NAMALWA (cell line): ENCODE measurements at regions not wholly inside any gene's neighbourhood (a gene's known extent, or its start where the extent isn't known, plus 50 kb on each side); places are given as distances from the start of the nearest gene placed in this dataset.
"Not testable (repeated sequence)": the region's sequence is repeated elsewhere in the genome, so short reads cannot be mapped to it uniquely, and the experiment has no call there.

Experiments used
- DNase-seq: peaks from one replicate; pipeline ENCODE4 v3.0.0-alpha.2; 2015; ENCODE audit warnings: low spot score

DNA sequence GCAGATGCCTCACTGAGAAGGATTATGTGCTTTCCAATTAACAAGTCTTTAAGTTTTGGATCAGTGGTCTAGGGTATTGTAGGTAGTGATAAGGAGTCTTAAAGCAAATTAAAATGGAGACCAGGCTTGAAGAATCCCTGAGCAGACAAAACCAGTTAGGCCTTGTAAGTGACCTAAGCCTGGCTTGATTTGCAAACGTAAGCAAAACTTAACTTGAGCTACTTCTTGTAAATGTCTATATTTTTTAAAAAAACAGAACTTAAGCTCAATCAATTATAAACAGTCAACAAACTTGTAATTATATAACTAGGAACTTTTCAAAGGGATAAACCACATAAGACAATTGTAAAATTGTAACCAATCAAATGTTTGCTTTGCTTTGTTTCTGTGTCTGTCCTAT, 72.7 kb upstream of the NALF2 start:
- no peak for DNase-seq

GRCh38 chrX:69430785-69431184, 73.3 kb upstream of the NALF2 start:
- DNase-seq = no peak

DNA sequence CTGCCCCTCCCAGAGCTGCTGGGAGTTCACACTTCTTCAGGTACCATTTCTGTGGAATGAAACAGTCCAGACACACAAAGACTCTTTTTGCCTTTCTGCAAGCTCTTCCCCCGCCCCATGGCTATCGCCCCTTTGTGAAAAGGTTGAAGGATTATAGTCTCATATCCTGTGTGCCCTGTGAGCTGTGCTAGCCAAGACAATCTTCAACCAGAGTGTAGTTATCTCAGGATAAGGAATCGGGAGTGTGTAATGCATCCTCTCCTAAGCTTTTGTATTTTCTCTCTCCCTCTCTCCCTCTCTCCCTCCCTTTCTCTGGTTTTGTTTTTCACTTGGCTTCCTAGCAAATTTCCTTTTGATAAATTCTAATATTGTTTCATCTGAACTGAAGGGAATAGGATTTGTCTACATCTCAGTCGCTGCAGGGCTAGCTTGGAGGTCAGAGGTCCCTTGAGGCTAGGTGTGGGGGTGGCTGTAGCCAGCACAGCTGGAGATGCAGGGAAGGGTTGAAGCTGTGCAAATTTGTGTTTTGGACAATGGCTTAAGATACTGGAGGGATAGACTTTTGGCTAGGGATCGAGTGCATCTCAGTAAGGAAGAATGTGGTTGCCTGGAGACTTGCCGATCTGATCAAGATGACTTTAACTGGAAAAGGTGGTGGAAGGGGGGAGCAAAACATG, 74.6 kb upstream of the NALF2 start:
- DNase-seq = no peak

GRCh38 chrX:69428216-69428615, 75.9 kb upstream of the NALF2 start:
- DNase-seq = no peak

DNA sequence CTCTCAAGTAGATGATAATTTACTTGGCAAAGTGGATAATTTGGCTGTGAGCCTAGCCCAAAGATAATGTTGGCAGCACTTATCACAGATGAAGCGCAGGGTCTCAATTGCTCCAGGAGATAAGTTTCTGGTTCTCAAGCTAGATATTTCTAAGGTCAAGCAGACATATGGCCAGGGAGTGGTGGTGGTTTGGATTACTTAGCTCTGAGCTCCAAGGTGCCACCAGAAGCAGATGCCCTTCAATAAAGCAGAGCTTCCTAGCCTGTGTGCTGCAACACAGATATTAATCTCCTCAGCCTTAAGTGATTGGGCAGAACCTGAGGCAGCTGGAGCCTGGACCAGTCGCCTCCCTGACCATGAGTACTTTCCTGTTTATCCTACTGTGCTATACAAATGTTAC, 79.2 kb upstream of the NALF2 start:
- no peak for DNase-seq

DNA sequence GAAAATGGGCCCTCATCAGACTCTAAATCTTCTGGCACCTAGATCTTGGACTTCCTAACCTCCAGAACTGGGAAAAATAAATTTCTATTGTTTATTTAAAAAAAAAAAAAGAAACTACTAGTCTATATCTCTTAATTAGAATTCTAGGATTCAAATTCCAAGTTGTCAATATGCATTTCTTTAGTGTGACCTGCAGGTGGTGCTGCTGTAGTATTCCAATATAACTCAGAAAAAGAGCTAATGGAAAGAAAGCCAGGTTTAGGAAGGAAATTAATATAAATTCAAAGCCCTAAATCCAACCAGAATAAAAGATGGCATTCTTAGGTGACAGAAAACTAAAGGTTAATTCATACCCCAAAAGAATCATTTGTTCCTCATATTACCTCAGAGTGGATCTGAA, 80.0 kb upstream of the NALF2 start:
- DNase-seq = peak; percentile 6

DNA sequence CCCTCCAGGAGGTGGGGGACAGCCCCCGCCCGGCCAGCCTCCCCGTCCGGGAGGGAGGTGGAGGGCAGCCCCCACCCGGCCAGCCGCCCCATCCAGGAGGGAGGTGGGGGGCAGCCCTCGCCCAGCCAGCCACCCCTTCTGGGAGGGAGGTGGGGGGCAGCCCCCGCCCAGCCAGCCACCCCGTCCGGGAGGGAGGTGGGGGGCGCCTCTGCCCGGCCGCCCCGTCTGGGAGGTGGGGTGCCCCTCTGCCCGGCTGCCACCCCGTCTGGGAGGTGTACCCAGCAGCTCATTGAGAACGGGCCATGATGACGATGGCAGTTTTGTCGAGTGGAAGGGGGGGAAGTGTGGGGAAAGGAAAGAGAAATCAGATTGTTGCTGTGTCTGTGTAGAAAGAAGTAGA, 81.9 kb upstream of the NALF2 start:
- DNase-seq = not testable (repeated sequence)

GRCh38 chrX:69415698-69416097, 88.4 kb upstream of the NALF2 start:
- DNase-seq = no peak

DNA sequence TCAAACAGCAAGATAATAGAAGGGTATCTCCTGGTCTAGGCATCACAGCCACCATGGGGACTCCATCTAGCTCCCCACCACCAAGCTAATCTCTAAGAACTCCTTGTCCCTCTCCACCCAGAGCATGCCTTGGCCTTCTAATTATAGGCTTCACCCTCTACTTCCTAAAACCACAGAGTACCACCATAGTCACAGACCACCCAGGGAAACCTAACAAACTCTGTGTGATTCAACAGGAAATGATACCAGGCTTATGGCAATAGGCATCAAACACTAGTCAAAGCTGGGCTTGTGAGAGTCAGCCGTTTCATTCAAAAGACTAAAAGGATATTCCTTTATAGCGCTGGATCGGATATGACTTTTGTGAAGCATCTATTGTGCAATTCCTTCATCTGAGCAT, 91.5 kb upstream of the NALF2 start:
- no peak for DNase-seq

DNA sequence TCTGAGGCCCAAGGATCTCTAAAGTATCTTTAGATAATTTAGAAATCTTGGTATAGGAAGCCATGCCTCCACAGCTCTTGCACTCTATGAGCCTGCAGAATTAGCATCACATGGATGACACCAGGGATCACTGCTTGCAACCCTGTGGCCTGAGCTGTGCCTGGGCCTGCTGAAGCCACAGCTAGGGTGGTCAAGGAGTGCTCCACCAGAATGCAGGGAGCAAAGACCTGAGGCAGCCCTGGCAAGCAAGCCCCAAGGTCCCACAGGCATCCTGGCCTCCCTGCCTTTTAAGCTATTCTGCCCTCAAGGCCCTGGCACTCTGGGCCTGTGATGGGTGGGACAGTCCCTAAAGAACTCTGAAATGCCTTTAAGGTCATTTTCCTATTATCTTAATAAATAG, 105.2 kb upstream of the NALF2 start:
- no peak for DNase-seq

DNA sequence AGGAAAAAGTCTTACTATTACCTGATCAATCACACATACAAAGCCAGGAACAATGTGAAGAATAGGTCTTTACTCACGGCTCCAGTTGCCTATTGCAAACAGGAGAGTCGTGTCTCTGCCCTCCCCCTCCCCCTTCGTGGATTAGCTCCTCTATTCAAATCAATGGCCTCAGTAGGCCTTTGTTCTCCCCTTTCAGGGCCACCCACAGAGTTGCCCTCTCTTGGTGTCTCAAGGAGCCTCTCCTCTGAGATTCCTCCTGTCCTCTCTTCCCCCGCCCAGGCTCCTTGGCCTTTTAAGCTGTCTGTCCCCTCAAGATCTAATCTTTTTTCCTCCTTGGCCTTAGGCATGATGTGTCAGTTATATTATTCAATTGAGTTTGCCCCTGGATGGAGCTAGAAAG, 107.2 kb upstream of the NALF2 start:
- DNase-seq = no peak

DNA sequence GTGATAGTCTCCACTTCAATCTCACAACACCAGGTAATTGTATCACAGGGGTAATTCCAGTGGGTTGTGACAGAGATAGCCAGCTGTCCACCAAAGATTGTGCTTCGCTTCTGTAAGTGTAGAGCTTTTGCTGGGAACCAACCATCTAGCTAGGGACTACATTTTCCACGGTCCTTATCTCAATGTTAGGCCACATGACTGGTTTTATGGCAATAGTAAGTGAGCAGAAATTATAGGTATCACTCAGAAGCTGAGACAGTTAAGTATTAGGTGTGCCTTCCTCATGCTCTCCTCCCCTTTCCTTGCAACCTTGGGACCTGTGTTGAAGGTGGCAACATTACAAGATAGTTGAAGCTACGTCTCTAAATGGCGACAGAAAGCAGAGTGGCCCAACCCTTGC, 108.8 kb upstream of the NALF2 start:
- no peak for DNase-seq

DNA sequence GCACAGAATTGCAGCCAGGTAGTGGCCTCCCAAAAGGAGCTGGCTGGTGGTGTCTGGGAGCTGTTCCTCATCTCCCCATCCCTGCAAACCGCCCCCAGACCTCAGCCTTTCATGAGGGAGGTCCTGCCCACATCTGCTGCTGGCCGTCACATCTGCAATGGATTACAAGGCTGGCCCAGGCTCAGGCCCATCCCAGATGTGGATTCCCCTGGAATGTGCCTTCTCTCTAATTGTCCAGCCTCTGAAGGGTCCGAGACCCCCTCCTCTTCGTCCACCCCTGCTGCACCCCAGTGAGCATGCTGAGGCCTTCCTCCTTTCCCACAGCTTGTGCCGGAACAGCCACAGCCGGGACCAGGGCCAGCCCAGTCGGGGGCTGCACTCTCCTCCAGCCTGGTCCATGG, 115.0 kb upstream of the NALF2 start:
- no peak for DNase-seq

- DNase-seq = peak; percentile 1
Observed at GRCh38 chrX:69388526-69388925, 115.6 kb upstream of the NALF2 start.

DNA sequence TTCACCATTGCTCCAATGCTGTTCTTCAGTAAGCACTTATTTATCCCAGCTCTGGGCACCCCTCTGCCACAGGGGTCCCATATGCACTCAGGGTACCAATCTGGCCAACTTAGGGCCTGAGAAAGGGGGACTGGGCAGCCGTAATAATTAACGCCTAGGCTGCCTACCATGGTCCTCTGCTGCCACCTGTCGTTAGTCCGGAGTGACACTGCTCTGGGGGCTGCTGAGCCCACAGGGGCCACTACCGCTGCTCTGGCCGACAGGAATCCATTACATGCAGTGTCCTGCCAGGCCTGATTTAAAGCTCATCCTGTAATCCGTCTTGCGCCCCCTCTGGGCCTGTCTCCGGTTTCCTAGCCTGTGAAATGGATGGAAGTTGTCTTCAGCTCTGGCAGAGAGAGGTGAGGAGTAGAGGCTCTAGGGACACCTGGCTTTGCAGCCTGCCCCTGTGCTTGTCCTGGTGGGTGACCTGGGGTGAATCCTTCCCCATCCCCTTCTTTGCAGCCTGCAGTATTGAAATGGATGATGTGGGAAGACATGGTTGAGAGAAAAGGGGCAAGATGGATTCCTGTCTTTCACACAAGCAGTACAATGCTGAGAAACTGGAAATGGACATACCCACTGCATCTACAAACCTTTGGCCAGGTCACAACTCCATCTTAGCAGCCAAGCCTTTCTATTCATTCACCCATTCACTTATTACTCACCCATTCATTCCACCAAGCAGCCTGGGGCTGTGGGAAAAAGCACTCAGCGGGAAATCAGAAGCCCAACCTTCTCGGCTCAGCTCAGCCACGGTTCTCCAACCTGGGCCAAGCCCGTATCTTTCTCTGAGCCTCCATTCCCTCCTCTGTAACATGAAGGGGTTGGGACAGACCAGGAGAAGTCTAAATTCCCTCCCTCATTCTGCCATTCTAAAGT, 116.3 kb upstream of the NALF2 start:
- DNase-seq = peak; percentile 53

GRCh38 chrX:69386681-69387080, 117.4 kb upstream of the NALF2 start:
- no peak for DNase-seq

DNA sequence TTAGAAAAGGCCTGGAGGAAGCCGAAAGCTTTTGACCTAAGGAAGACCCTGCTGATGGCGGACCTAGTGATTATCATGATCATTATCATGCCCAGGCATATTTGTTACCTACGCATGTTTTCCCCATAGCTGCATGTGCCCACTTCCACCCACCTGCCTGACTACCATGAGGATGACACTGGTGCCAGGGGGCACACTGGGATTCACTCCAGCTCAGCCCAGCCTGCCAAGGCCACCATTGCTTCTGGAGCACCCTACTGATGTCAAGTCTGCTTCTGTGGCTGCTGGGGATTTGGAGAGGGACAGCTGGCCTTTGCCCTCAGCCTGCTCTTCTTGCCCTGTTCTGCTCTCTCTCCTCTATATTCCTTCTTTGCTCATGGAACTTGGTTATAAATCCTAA, 124.7 kb upstream of the NALF2 start:
- no peak for DNase-seq

- no peak for DNase-seq
Observed at GRCh38 chrX:69374569-69374968, 129.6 kb upstream of the NALF2 start.

DNA sequence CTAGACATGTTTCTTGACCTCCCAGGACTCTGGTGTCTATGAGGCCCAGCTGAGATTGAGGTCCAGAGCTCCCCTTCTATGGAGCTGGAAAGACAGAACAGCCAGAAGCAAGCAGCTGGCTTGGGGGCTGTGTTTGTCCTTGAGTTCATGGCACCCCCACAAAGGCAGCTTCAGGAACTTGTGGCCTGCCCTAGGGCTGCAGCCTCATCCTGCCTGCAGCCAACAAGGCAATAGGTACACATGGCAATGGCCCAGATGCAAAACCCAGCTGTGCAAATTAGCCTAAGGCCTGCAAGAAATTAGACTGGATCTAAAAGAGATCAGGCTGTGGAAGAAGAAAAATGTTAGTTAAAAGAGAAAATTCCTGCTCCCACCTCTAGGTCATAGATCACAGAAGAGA, 131.7 kb upstream of the NALF2 start:
- DNase-seq = no peak

GRCh38 chrX:69371159-69371558, 133.0 kb upstream of the NALF2 start:
- DNase-seq = no peak

- no peak for DNase-seq
Observed at GRCh38 chrX:69369999-69370398, 134.1 kb upstream of the NALF2 start.

GRCh38 chrX:69366183-69366582, 137.9 kb upstream of the NALF2 start:
- DNase-seq = no peak

DNA sequence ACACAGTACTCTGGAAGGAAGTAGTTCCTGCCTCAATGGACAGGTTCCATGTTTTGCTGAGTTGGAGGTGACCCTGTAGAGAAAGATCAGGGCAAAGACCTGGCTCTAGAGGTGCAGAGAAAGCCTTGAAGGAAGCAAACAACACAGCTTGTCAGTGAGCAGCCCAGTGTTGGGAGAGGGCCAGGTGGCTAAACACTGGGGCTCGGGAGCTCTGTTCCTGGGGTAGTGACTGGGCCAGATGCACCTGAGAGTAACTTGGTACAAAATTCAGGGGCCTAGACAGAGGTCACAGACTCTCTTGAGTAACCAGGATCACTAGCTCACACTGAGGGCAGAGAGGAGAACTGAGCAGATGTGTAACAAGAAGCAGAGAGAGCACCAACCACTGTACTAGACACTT, 138.4 kb upstream of the NALF2 start:
- no peak for DNase-seq

GRCh38 chrX:69365349-69365748, 138.8 kb upstream of the NALF2 start:
- no peak for DNase-seq
